NCI-H524 treated with DMSO at 0.1 percent for 48 hours (cell line): ENCODE measurements at regions not wholly inside any gene's neighbourhood (a gene's known extent, or its start where the extent isn't known, plus 50 kb on each side); places are given as distances from the start of the nearest gene placed in this dataset.

Experiments used
- DNase-seq: peaks from one replicate; lab custom pipeline; 2025; lab: John Stamatoyannopoulos, UW

GRCh38 chr3:148309390-148310035 is 388.2 kb upstream of the AGTR1 start:
- DNase-seq, result no peak

- DNase-seq, result no peak
Measured at GRCh38 chr3:148315756-148316155, 381.9 kb upstream of the AGTR1 start.

DNA sequence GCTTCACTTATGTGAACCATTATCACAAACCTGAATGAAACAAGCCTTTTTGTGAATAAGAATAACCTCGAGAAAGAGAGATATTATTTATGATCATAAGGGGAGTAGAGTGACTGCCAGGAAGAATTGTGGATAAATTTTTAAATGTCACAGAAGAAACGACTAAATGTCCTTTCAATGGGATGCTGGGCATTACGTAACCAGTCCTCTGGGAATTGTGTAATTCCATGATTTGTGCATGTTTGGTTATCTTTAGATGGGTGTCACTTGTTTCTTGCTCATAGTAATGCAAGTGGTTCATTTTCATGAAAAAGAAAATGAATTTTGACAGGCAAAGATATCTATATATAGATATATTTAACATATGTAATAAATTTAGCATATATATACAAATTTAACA is 379.5 kb upstream of the AGTR1 start:
- no peak for DNase-seq

DNA sequence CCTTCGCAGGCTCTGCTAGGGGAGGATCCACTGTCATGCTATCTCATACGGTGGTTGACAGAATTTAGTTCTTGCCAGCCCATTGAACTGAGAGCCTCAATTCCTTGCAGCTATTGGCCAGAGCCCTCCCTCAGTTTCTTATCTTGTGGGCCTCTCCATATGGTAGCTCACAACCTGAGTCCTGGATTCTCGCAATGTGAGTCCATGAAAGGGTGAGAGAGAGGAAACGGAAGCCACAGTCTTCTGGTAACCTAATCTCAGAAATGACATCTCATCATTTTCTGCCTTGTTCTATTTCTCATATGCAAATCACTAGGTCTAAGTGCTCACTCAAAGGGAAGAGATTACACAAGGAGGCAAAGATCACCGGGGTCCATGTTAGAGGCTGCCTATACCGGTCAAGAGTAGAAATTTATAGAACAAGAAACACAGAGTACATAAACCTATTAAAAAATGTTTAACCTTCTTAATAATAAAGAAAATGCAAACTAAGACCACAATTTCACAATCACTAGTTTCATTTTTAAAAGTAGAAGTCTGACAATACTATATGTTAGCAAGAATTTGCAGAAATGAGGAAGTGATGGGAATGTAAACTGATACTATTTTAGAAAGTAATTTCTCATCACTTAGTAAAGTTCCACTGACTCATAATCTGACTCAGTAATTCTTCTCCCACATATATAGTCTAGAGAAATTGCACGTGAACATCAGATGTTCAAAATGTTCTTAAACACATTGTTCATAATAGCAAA is 378.4 kb upstream of the AGTR1 start:
- no peak for DNase-seq

GRCh38 chr3:148319960-148320359 is 377.7 kb upstream of the AGTR1 start:
- no peak for DNase-seq

DNA sequence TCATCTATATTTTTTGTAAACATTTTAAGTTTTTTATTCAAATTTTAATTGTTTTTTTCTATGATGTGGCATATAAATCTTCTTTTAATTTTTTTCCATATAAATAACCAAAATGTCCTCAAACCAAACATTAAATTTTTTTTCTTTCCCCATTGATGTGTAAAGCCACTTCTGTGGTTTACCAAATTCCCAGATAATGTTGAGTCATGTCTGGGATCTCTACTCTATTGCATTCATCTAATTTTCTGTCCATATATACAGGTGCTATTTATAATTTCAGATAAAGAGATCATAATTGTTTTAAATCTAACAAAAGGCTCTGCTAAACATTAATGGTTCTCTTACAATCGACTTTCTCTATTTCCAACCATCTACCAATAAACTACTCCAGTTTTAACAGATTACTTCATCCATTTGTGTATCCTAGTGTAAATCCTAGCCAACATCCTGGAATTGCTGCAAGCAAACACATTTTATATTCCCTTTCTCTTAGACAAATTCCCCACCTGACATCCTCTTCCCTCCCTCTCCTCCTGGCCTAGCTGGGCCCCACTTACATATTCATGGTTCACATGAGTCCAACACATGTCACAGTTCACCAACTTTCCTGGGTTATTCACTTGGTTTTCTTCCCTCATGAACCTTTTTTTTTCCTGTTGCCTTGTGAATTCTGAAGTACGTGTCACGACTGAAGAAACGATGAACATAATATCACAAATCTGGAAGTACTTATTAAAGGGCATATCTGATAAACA is 368.0 kb upstream of the AGTR1 start:
- DNase-seq, result no peak

DNA sequence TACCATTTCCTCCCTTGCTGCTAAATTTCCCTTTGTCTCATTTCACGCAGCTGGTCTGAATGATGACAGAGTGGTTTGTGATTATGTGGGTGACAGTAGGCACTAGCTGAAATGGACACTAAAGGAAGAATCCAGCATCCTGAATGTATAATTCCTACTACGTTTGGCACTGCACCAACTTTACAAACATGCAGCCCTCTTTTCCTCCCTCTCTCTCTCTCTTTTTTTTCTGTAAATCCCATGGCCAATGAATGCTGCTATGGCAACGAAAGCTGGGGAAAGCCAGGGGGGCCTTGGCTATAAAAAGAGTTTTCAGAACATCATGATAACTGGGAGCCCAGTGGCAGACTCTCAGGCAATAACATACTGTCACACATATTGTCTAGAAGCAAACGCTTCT is 367.2 kb upstream of the AGTR1 start:
- no peak for DNase-seq

- no peak for DNase-seq
Measured at GRCh38 chr3:148331081-148331846, 366.4 kb upstream of the AGTR1 start.

GRCh38 chr3:148332509-148332908 is 365.2 kb upstream of the AGTR1 start:
- no peak for DNase-seq

DNA sequence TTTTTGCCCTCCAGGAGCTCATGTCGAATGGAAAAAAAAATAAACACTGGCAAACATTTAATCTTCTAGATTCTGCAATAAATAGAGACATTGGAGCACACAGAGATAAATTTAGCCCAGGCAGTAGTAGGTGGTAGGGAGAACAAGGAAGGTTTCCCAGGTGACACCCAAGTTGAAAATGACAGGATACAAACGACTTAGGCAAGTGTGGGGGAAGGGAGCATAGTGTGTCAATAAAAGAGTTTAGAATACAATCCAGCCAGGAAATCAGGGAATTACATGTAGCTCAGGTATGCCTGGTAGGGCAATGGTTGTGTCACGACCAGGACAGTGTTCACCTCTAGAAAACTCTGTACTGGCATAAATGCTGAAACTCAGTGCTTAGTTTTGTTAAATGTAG is 364.6 kb upstream of the AGTR1 start:
- no peak for DNase-seq

GRCh38 chr3:148335612-148336011 is 362.1 kb upstream of the AGTR1 start:
- no peak for DNase-seq

DNA sequence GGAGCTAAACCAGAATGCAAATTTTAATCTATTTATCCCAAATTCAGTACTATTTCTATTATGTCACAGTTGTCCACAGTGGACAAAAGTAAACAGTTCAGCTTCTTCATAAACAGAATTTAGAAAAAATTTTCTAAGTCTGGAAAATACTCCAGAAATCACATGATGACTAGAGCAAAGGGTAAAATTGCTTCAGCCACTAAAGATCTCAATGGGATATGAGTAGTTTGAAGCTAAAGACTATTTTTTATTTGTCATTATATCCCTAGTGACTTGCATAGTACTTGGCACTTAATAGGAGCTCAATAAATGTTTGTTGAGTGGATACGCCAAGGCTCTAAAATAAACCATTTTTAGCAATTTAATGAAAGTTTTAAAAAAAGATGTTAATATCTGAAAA is 354.3 kb upstream of the AGTR1 start:
- DNase-seq, result no peak

- DNase-seq, result no peak
Measured at GRCh38 chr3:148344521-148344920, 353.2 kb upstream of the AGTR1 start.

DNA sequence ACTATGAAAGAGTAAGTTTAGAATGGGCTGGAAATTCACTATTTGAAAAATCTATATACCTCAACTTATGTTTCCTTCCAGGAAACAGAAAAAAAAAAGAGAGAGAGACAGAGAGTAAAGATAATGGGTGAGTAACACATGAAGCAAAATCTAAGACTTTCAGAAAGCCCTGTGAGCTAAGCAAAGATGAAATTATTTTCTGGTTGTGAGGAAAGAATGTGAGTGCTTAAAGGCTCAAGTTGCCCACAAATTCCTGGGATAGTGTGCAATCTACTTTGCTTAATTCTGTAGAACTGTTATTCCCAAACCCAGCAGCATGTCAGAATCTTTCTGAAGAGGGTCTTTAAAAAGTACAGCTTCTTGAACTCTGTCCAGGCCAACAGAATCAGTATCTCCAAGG is 337.7 kb upstream of the AGTR1 start:
- no peak for DNase-seq

- DNase-seq, result peak; percentile 93
Measured at GRCh38 chr3:148366743-148367410, 330.8 kb upstream of the AGTR1 start.

- no peak for DNase-seq
Measured at GRCh38 chr3:148367756-148368155, 329.9 kb upstream of the AGTR1 start.

DNA sequence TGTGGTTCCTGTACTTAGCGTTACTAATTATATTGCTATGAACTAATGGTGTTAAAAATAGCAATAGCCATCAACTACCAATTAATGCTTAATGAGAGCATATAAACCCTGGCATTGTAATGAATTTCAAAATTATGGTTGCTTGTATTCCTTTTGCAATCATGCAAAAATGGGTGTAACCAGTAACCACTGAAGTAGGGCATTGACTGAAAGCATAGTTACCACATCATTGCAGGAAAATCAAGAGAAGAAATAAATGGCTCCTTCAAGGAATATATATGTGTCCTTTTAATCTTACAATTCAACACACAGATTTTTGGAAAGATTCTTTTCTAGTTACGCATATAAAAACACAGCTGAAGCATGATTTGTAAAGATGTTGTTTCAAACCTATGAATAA is 328.3 kb upstream of the AGTR1 start:
- no peak for DNase-seq

GRCh38 chr3:148372206-148372875 is 325.4 kb upstream of the AGTR1 start:
- DNase-seq, result no peak

GRCh38 chr3:148373961-148374360 is 323.7 kb upstream of the AGTR1 start:
- DNase-seq, result no peak

DNA sequence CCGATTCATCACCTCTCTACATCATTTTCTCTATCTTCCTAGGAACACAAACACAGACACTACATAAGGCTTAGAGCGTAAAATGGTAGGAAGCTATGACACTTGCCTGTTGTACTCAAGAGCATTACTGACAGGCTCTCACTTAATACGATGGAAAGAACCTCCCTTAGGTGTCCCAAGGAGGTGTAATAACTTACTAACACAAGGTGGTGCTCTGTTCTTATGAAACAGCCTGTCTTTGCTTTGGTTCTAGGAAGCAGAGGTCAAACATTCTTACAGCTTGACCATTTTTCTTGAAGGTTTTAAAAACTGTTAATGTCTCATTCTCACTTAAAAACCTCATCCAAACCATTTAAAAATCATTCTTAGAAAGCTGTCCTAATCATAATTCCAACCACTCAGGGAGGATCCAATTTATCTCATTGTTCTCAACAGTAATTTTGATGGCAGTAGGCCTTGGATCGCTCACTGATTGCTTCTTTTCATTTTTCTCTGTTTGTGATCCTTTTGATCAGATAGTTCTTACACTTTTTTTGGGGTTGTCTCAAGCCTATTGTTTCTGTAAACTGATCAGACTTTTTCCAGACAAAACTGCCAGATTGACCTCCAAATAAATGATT is 317.8 kb upstream of the AGTR1 start:
- DNase-seq, result peak; percentile 40

- DNase-seq, result no peak
Measured at GRCh38 chr3:148381051-148381450, 316.7 kb upstream of the AGTR1 start.
